A673 (cell line): ENCODE measurements at regions not wholly inside any gene's neighbourhood (a gene's known extent, or its start where the extent isn't known, plus 50 kb on each side); places are given as distances from the start of the nearest gene placed in this dataset.

Experiments used
- EZH2 ChIP-seq: fragments of 200-600 bp; sonication (generic); IDR thresholded peaks from 2 replicates; pipeline ENCODE4 v1.6.1; 2017; ENCODE audit warnings: borderline replicate concordance, low read depth, mild to moderate bottlenecking, mixed read lengths, antibody characterized with exemption, low read length; ENCODE audit not compliant: poor library complexity, severe bottlenecking
- TF ChIP-seq, protein P1 (sequence below): fragments of 300-800, 200-600 bp; sonication (generic); conservative IDR thresholded peaks from 2 replicates; pipeline ENCODE4 v1.5.1; 2017; ENCODE audit warnings: low read depth, mild to moderate bottlenecking, antibody characterized with exemption, low read length, moderate library complexity, mixed read lengths

DNA sequence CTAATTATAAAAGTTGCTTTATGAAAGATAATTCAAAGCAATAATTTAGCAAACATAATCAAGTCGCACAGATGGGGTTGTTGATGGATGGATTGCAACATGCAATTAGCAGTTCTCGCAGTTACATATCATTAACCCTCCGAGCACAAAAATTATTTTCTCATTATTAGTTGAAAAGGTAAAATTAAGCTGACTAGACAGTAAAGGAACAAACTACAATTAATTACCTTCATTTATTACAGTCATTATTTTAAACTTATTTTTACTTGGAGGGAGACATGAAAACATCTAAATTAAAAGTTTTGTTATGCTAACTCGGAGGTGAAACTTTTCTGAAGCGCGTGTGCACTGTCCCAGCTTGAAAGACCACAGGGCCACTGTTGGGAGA lies 146.9 kb downstream of the PHETA1 start:
- TF ChIP-seq, protein P1, sequence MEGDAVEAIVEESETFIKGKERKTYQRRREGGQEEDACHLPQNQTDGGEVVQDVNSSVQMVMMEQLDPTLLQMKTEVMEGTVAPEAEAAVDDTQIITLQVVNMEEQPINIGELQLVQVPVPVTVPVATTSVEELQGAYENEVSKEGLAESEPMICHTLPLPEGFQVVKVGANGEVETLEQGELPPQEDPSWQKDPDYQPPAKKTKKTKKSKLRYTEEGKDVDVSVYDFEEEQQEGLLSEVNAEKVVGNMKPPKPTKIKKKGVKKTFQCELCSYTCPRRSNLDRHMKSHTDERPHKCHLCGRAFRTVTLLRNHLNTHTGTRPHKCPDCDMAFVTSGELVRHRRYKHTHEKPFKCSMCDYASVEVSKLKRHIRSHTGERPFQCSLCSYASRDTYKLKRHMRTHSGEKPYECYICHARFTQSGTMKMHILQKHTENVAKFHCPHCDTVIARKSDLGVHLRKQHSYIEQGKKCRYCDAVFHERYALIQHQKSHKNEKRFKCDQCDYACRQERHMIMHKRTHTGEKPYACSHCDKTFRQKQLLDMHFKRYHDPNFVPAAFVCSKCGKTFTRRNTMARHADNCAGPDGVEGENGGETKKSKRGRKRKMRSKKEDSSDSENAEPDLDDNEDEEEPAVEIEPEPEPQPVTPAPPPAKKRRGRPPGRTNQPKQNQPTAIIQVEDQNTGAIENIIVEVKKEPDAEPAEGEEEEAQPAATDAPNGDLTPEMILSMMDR, result no peak
- TF ChIP-seq EZH2, result no peak
